ENCODE measurements at regions not wholly inside any gene's neighbourhood (a gene's known extent, or its start where the extent isn't known, plus 50 kb on each side); places are given as distances from the start of the nearest gene placed in this dataset.
A peak's percentile ranks its signal among the peaks of the same experiment; 100 is the strongest.
"Not testable (repeated sequence)": the region's sequence is repeated elsewhere in the genome, so short reads cannot be mapped to it uniquely, and the experiment has no call there.

- DNase-seq = no peak
- Histone ChIP-seq H3K4me3 (peak overlapping the region in 6 of 8 donors; percentile 20 to 66 (median 30)), H3K27me3 (replicated peaks in 1 of 7) (peaks cover 0 to 26% (median 14%) of the 10 kb centered on the region in 7 donors), H3K27ac (peak overlapping the region in 1 of 8 donors; percentile 50), H3K36me3 (no peaks in the 10 kb centered on the region), H3K9me3 (no peaks in the 10 kb centered on the region), H3K4me1 (peaks cover 0 to 8% (median 0%) of the 10 kb centered on the region in 6 donors)
- intact Hi-C loops (cut with DNase I; ENCODE audit: low total_unique reads) = no loop called here
- 7 to 48% (median 12%) methylated on average over 15 of the region's 15 CpGs for WGBS, 5 donors
- TF ChIP-seq CTCF (IDR thresholded peaks at IDR 0.05 in 8 of 11, conservative IDR thresholded peaks at IDR 0.05 in 3 of 11) (no peak), POLR2AphosphoS5 (IDR thresholded peaks at IDR 0.05) (no peak), POLR2A (IDR thresholded peaks at IDR 0.05) (no peak)
Observed at GRCh38 chrX:140090800-140091124, 125.4 kb upstream of the CXorf66 start.

- H3K27me3 ChIP-seq (replicated peaks in 1 of 7) = peaks cover 0 to 26% (median 14%) of the 10 kb centered on the region in 7 donors
- WGBS, 5 donors = 60 to 87% (median 82%) methylated on average over 2 of the region's 2 CpGs
- DNase-seq = no peak
Observed at GRCh38 chrX:140088438-140088837, 123.1 kb upstream of the CXorf66 start.

GRCh38 chrX:140087875-140088274 lies 122.6 kb upstream of the CXorf66 start:
- Histone ChIP-seq H3K27me3 (replicated peaks in 1 of 7) (peaks cover 0 to 26% (median 12%) of the 10 kb centered on the region in 7 donors), H3K36me3 (no peaks in the 10 kb centered on the region), H3K9me3 (no peaks in the 10 kb centered on the region), H3K27ac (peak overlapping the region in 1 of 8 donors; percentile 18), H3K4me1 (peaks cover 0 to 8% (median 0%) of the 10 kb centered on the region in 6 donors), H3K4me3 (no peak overlapping the region)
- no peak for TF ChIP-seq POLR2A (IDR thresholded peaks at IDR 0.05)
- TF ChIP-seq POLR2AphosphoS5 (IDR thresholded peaks at IDR 0.05) = no peak
- no peak for TF ChIP-seq CTCF (IDR thresholded peaks at IDR 0.05 in 8 of 11, conservative IDR thresholded peaks at IDR 0.05 in 3 of 11)
- DNase-seq = peak; percentile 72
- intact Hi-C loops (cut with DNase I; ENCODE audit: low total_unique reads) = no loop called here
- 36 to 57% (median 48%) methylated on average over 4 of the region's 4 CpGs for WGBS, 5 donors

More at GRCh38 chrX:140088438-140088837, 123.1 kb upstream of the CXorf66 start:
- TF ChIP-seq POLR2AphosphoS5 (IDR thresholded peaks at IDR 0.05) = no peak
- TF ChIP-seq POLR2A (IDR thresholded peaks at IDR 0.05) = no peak
- intact Hi-C loops (cut with DNase I; ENCODE audit: low total_unique reads) = no loop called here
- no peaks in the 10 kb centered on the region for H3K9me3 ChIP-seq
- peaks cover 0 to 8% (median 0%) of the 10 kb centered on the region in 6 donors for H3K4me1 ChIP-seq
- peak overlapping the region in 1 of 8 donors; percentile 18 for H3K27ac ChIP-seq
- no peaks in the 10 kb centered on the region for H3K36me3 ChIP-seq
- no peak overlapping the region for H3K4me3 ChIP-seq

GRCh38 chrX:140086691-140087090 lies 121.4 kb upstream of the CXorf66 start:
- H3K27ac ChIP-seq = no peak overlapping the region
- intact Hi-C loops (cut with DNase I; ENCODE audit: low total_unique reads) = no loop called here
- peaks cover 0 to 18% (median 5%) of the 10 kb centered on the region in 7 donors for H3K27me3 ChIP-seq (replicated peaks in 1 of 7)
- H3K4me1 ChIP-seq = peaks cover 0 to 3% (median 0%) of the 10 kb centered on the region in 6 donors
- H3K9me3 ChIP-seq = no peaks in the 10 kb centered on the region
- no peak for TF ChIP-seq POLR2AphosphoS5 (IDR thresholded peaks at IDR 0.05)
- TF ChIP-seq POLR2A (IDR thresholded peaks at IDR 0.05) = no peak
- TF ChIP-seq CTCF (IDR thresholded peaks at IDR 0.05 in 8 of 11, conservative IDR thresholded peaks at IDR 0.05 in 3 of 11) = no peak
- no peaks in the 10 kb centered on the region for H3K36me3 ChIP-seq
- H3K4me3 ChIP-seq = no peak overlapping the region
- DNase-seq = no peak

- H3K36me3 ChIP-seq; H3K4me3 ChIP-seq; H3K9me3 ChIP-seq; H3K27me3 ChIP-seq (replicated peaks in 1 of 7); H3K27ac ChIP-seq; DNase-seq; H3K4me1 ChIP-seq: not testable (repeated sequence)
- intact Hi-C loops (cut with DNase I; ENCODE audit: low total_unique reads) = loop anchor here (5.0 kb wide), 1 partner anchor 62 kb away; no protein-coding TSS in a partner anchor
- WGBS, 5 donors = no CpG with 5 or more reads among the region's 2 CpGs
Observed at GRCh38 chrX:140074851-140075250, 109.5 kb upstream of the CXorf66 start.

All from spleen (tissue), 11 donors.